Panc1 (cell line): ENCODE measurements at regions not wholly inside any gene's neighbourhood (a gene's known extent, or its start where the extent isn't known, plus 50 kb on each side); places are given as distances from the start of the nearest gene placed in this dataset.

ENCODE experiments used
- CTCF ChIP-seq: fragments of 450-650 bp; IDR thresholded peaks from 2 replicates; pipeline ENCODE4 v1.5.1; 2017; ENCODE audit warnings: mild to moderate bottlenecking
- TCF7L2 ChIP-seq: IDR thresholded peaks from 2 replicates; pipeline ENCODE4 v1.6.1; 2011; ENCODE audit warnings: mild to moderate bottlenecking, low read depth, low read length, inconsistent platforms

- TF ChIP-seq CTCF (no peak), TCF7L2 (no peak)
Measured at GRCh38 chr10:2121315-2121714, 384.0 kb upstream of the ADARB2 start.
